Loucy (cell line): ENCODE measurements at regions not wholly inside any gene's neighbourhood (a gene's known extent, or its start where the extent isn't known, plus 50 kb on each side); places are given as distances from the start of the nearest gene placed in this dataset.

ENCODE experiments used
- H2AFZ ChIP-seq: fragments of 200-600 bp; sonication (generic); 2 replicates; pipeline ENCODE4 v1.6.0; 2016; ENCODE audit warnings: antibody characterized with exemption, mild to moderate bottlenecking, low read length, moderate library complexity
- H3F3A ChIP-seq: fragments of 200-600 bp; 2 replicates; pipeline ENCODE4 v1.6.0; 2016; ENCODE audit warnings: antibody characterized with exemption, low read depth, mild to moderate bottlenecking
- H3K27me3 ChIP-seq: fragments of 200-600 bp; sonication (generic); 2 replicates; pipeline ENCODE4 v1.6.1; 2014; ENCODE audit warnings: low read length, mild to moderate bottlenecking; ENCODE audit not compliant: insufficient read depth, poor library complexity, severe bottlenecking
- H3K36me3 ChIP-seq: fragments of 200-600 bp; sonication (generic); 2 replicates; pipeline ENCODE4 v1.6.1; 2016; ENCODE audit warnings: low read length; ENCODE audit not compliant: insufficient read depth
- H3K4me1 ChIP-seq: fragments of 200-600 bp; sonication (generic); 2 replicates; pipeline ENCODE4 v1.5.1; 2014; ENCODE audit warnings: low read length, mild to moderate bottlenecking; ENCODE audit not compliant: insufficient read depth, poor library complexity, severe bottlenecking
- H3K4me2 ChIP-seq: fragments of 200-600 bp; sonication (generic); 2 replicates; pipeline ENCODE4 v1.6.0; 2014; ENCODE audit warnings: antibody characterized with exemption, low read length, low read depth, mild to moderate bottlenecking; ENCODE audit not compliant: poor library complexity, severe bottlenecking
- H3K4me3 ChIP-seq: fragments of 200-600 bp; sonication (generic); 2 replicates; pipeline ENCODE4 v1.5.1; 2014; ENCODE audit warnings: low read length, mild to moderate bottlenecking, mixed read lengths; ENCODE audit not compliant: poor library complexity, severe bottlenecking
- H3K79me2 ChIP-seq: fragments of 200-600 bp; sonication (generic); 2 replicates; pipeline ENCODE4 v1.6.1; 2014; ENCODE audit warnings: low read length; ENCODE audit not compliant: insufficient read depth
- H3K9ac ChIP-seq: fragments of 200-600 bp; sonication (generic); 2 replicates; pipeline ENCODE4 v1.6.0; 2014; ENCODE audit warnings: mild to moderate bottlenecking, low read depth, low read length, moderate library complexity; ENCODE audit not compliant: poor library complexity, severe bottlenecking
- H3K9me2 ChIP-seq: fragments of 200-600 bp; sonication (generic); replicated peaks from 2 replicates; pipeline ENCODE4 v1.6.1; 2016; ENCODE audit warnings: low read depth, low read length, mixed read lengths
- H3K9me3 ChIP-seq: fragments of 200-600 bp; sonication (generic); 2 replicates; pipeline ENCODE4 v1.6.1; 2014; ENCODE audit warnings: mild to moderate bottlenecking, antibody characterized with exemption, low read length, low read depth; ENCODE audit not compliant: insufficient read depth
- H4K20me1 ChIP-seq: fragments of 200-600 bp; sonication (generic); 2 replicates; pipeline ENCODE4 v1.6.0; 2014; ENCODE audit warnings: antibody characterized with exemption, low read length, mild to moderate bottlenecking; ENCODE audit not compliant: insufficient read depth, poor library complexity, severe bottlenecking
- CTCF ChIP-seq: fragments of 200-600 bp; sonication (generic); conservative IDR thresholded peaks from 2 replicates; pipeline ENCODE4 v1.5.1; 2014; ENCODE audit warnings: mild to moderate bottlenecking, antibody characterized with exemption, low read length
- EZH2phosphoT487 ChIP-seq: fragments of 200-600 bp; IDR thresholded peaks from 2 replicates; pipeline ENCODE4 v1.6.1; 2018; ENCODE audit warnings: antibody characterized with exemption, mild to moderate bottlenecking, moderate library complexity, borderline replicate concordance

GRCh38 chr2:11942178-11942569 lies 195.7 kb downstream of the LPIN1 start:
- Histone ChIP-seq H3K9me3 (no peaks in the 10 kb centered on the region), H3K4me3 (no peak overlapping the region), H3K4me2 (no peak overlapping the region), H3K9ac (no peak overlapping the region), H2AFZ (no peak overlapping the region), H3K27me3 (no peaks in the 10 kb centered on the region), H4K20me1 (no peaks in the 10 kb centered on the region), H3K79me2 (no peaks in the 10 kb centered on the region), H3F3A (no peaks in the 10 kb centered on the region), H3K36me3 (no peaks in the 10 kb centered on the region), H3K9me2 (no peaks in the 10 kb centered on the region), H3K4me1 (peaks cover 14% of the 10 kb centered on the region)
- TF ChIP-seq CTCF (no peak), EZH2phosphoT487 (no peak)

- H3K9me2 ChIP-seq: no peaks in the 10 kb centered on the region
- TF ChIP-seq EZH2phosphoT487 (no peak), CTCF (no peak)
- no peaks in the 10 kb centered on the region for H4K20me1 ChIP-seq
These were observed 197.9 kb downstream of the LPIN1 start for GRCh38 chr2:11944311-11944710.

GRCh38 chr2:11945139-11946126 lies 199.0 kb downstream of the LPIN1 start:
- H4K20me1 ChIP-seq: no peaks in the 10 kb centered on the region
- no peak for TF ChIP-seq CTCF
- TF ChIP-seq EZH2phosphoT487: no peak
- H2AFZ ChIP-seq: peak overlapping the region; percentile 80; the same call in 1 of the 2 replicates
- H3K4me1 ChIP-seq: peaks cover 24% of the 10 kb centered on the region
- H3K9me3 ChIP-seq: no peaks in the 10 kb centered on the region
- peak overlapping the region; percentile 35 for H3K4me2 ChIP-seq
- no peaks in the 10 kb centered on the region for H3K27me3 ChIP-seq
- H3K36me3 ChIP-seq: no peaks in the 10 kb centered on the region
- H3K4me3 ChIP-seq: no peak overlapping the region
- no peaks in the 10 kb centered on the region for H3K9me2 ChIP-seq
- no peaks in the 10 kb centered on the region for H3F3A ChIP-seq
- H3K9ac ChIP-seq: no peak overlapping the region
- H3K79me2 ChIP-seq: no peaks in the 10 kb centered on the region

More at GRCh38 chr2:11944311-11944710, 197.9 kb downstream of the LPIN1 start:
- Histone ChIP-seq H2AFZ (no peak overlapping the region), H3K9ac (no peak overlapping the region), H3K27me3 (no peaks in the 10 kb centered on the region), H3K79me2 (no peaks in the 10 kb centered on the region), H3K9me3 (no peaks in the 10 kb centered on the region), H3K4me2 (no peak overlapping the region), H3F3A (no peaks in the 10 kb centered on the region), H3K4me1 (peaks cover 14% of the 10 kb centered on the region), H3K4me3 (no peak overlapping the region), H3K36me3 (no peaks in the 10 kb centered on the region)
